ENCODE measurements at regions not wholly inside any gene's neighbourhood (a gene's known extent, or its start where the extent isn't known, plus 50 kb on each side); places are given as distances from the start of the nearest gene placed in this dataset.

GRCh38 chr5:96566833-96567587 is 95.2 kb upstream of the CAST start:
- TF ChIP-seq POLR2A (IDR thresholded peaks at IDR 0.05) (no peak), EP300 (IDR thresholded peaks at IDR 0.05) (no peak), CTCF (IDR thresholded peaks at IDR 0.05) (no peak)
- Histone ChIP-seq H3K9me3 (no peaks in the 10 kb centered on the region), H3K4me3 (no peak overlapping the region), H3K4me1 (no peaks in the 10 kb centered on the region), H3K36me3 (no peaks in the 10 kb centered on the region), H3K27me3 (no peaks in the 10 kb centered on the region), H3K27ac (no peak overlapping the region)
- 46 to 47% methylated on average over 8 of the region's 8 CpGs for WGBS, 2 donors
- DNase-seq (ENCODE audit: low spot score in 2 of 2): no peak

- Histone ChIP-seq H3K9me3 (no peaks in the 10 kb centered on the region), H3K27ac (no peak overlapping the region), H3K27me3 (no peaks in the 10 kb centered on the region), H3K4me3 (no peak overlapping the region), H3K4me1 (no peaks in the 10 kb centered on the region), H3K36me3 (no peaks in the 10 kb centered on the region)
- TF ChIP-seq POLR2A (IDR thresholded peaks at IDR 0.05): no peak
- TF ChIP-seq EP300 (IDR thresholded peaks at IDR 0.05): no peak
- no peak for TF ChIP-seq CTCF (IDR thresholded peaks at IDR 0.05)
- no peak for DNase-seq (ENCODE audit: low spot score in 2 of 2)
- 73 to 88% methylated on average over 4 of the region's 4 CpGs for WGBS, 2 donors
Measured at GRCh38 chr5:96569332-96569731, 92.8 kb upstream of the CAST start.

GRCh38 chr5:96569770-96570169 is 92.4 kb upstream of the CAST start:
- Histone ChIP-seq H3K4me3 (no peak overlapping the region), H3K27ac (no peak overlapping the region), H3K36me3 (no peaks in the 10 kb centered on the region), H3K9me3 (no peaks in the 10 kb centered on the region), H3K4me1 (no peaks in the 10 kb centered on the region), H3K27me3 (no peaks in the 10 kb centered on the region)
- no peak for TF ChIP-seq EP300 (IDR thresholded peaks at IDR 0.05)
- no peak for TF ChIP-seq CTCF (IDR thresholded peaks at IDR 0.05)
- TF ChIP-seq POLR2A (IDR thresholded peaks at IDR 0.05): no peak
- no peak for DNase-seq (ENCODE audit: low spot score in 2 of 2)
- 69 to 77% methylated on average over 4 of the region's 4 CpGs for WGBS, 2 donors

- Histone ChIP-seq H3K4me3 (no peak overlapping the region), H3K4me1 (no peaks in the 10 kb centered on the region), H3K9me3 (no peaks in the 10 kb centered on the region), H3K27ac (no peak overlapping the region), H3K36me3 (no peaks in the 10 kb centered on the region), H3K27me3 (no peaks in the 10 kb centered on the region)
- no peak for TF ChIP-seq EP300 (IDR thresholded peaks at IDR 0.05)
- no peak for TF ChIP-seq POLR2A (IDR thresholded peaks at IDR 0.05)
- 83 to 91% methylated on average over 5 of the region's 5 CpGs for WGBS, 2 donors
- DNase-seq (ENCODE audit: low spot score in 2 of 2): no peak
Measured at GRCh38 chr5:96572864-96573512, 89.2 kb upstream of the CAST start.

GRCh38 chr5:96573513-96573894 is 88.7 kb upstream of the CAST start:
- DNase-seq (ENCODE audit: low spot score in 2 of 2): no peak
- TF ChIP-seq POLR2A (IDR thresholded peaks at IDR 0.05) (no peak), EP300 (IDR thresholded peaks at IDR 0.05) (no peak), CTCF (IDR thresholded peaks at IDR 0.05) (no peak)
- Histone ChIP-seq H3K4me3 (no peak overlapping the region), H3K36me3 (no peaks in the 10 kb centered on the region), H3K9me3 (no peaks in the 10 kb centered on the region), H3K27me3 (no peaks in the 10 kb centered on the region), H3K27ac (no peak overlapping the region), H3K4me1 (no peaks in the 10 kb centered on the region)

All from tibial nerve (tissue), 4 donors.